ENCODE measurements at regions not wholly inside any gene's neighbourhood (a gene's known extent, or its start where the extent isn't known, plus 50 kb on each side); places are given as distances from the start of the nearest gene placed in this dataset.

GRCh38 chr5:121726991-121727390 is 124.7 kb upstream of the FTMT start:
- no peak for TF ChIP-seq CTCF (IDR thresholded peaks at IDR 0.05; ENCODE audit: control extremely low read depth, extremely low read depth, low read depth, missing control alignments)
- no peak for DNase-seq (ENCODE audit: extremely low spot score)
- ChIA-PET CTCF (no interaction called here), POLR2A (no interaction called here)

- TF ChIP-seq CTCF (IDR thresholded peaks at IDR 0.05; ENCODE audit: control extremely low read depth, extremely low read depth, low read depth, missing control alignments) = no peak
- DNase-seq (ENCODE audit: extremely low spot score) = no peak
- ChIA-PET POLR2A (no interaction called here), CTCF (interaction anchor here (1.4 kb wide), 1 partner anchor 11 kb away, joined by 3 read pairs; no protein-coding TSS in a partner anchor)
These were observed 120.3 kb upstream of the FTMT start for GRCh38 chr5:121731377-121731776.

GRCh38 chr5:121735618-121736017 is 116.1 kb upstream of the FTMT start:
- no peak for DNase-seq (ENCODE audit: extremely low spot score)
- TF ChIP-seq CTCF (IDR thresholded peaks at IDR 0.05; ENCODE audit: control extremely low read depth, extremely low read depth, low read depth, missing control alignments) = no peak
- POLR2A ChIA-PET = no interaction called here
- CTCF ChIA-PET = interaction anchor here (1.1 kb wide), 1 partner anchor 30 kb away, joined by 3 read pairs; no protein-coding TSS in a partner anchor

- CTCF ChIA-PET = no interaction called here
- TF ChIP-seq CTCF (IDR thresholded peaks at IDR 0.05; ENCODE audit: control extremely low read depth, extremely low read depth, low read depth, missing control alignments) = no peak
- DNase-seq (ENCODE audit: extremely low spot score) = no peak
- POLR2A ChIA-PET = no interaction called here
These were observed 114.6 kb upstream of the FTMT start for GRCh38 chr5:121737120-121737519.

- CTCF ChIA-PET = no interaction called here
- no peak for TF ChIP-seq CTCF (IDR thresholded peaks at IDR 0.05; ENCODE audit: control extremely low read depth, extremely low read depth, low read depth, missing control alignments)
- no peak for DNase-seq (ENCODE audit: extremely low spot score)
- POLR2A ChIA-PET = no interaction called here
These were observed 110.5 kb upstream of the FTMT start for GRCh38 chr5:121741156-121741555.

GRCh38 chr5:121744577-121744976 is 107.1 kb upstream of the FTMT start:
- POLR2A ChIA-PET = no interaction called here
- CTCF ChIA-PET = interaction anchor here (1.6 kb wide), 1 partner anchor 9 kb away, joined by 3 read pairs; no protein-coding TSS in a partner anchor
- DNase-seq (ENCODE audit: extremely low spot score) = no peak
- TF ChIP-seq CTCF (IDR thresholded peaks at IDR 0.05; ENCODE audit: control extremely low read depth, extremely low read depth, low read depth, missing control alignments) = no peak

GRCh38 chr5:121745407-121745806 is 106.3 kb upstream of the FTMT start:
- no peak for DNase-seq (ENCODE audit: extremely low spot score)
- TF ChIP-seq CTCF (IDR thresholded peaks at IDR 0.05; ENCODE audit: control extremely low read depth, extremely low read depth, low read depth, missing control alignments) = no peak
- CTCF ChIA-PET = no interaction called here
- POLR2A ChIA-PET = no interaction called here

Data from GM10248 (cell line).